ENCODE measurements at regions not wholly inside any gene's neighbourhood (a gene's known extent, or its start where the extent isn't known, plus 50 kb on each side); places are given as distances from the start of the nearest gene placed in this dataset.
"Not testable (repeated sequence)": the region's sequence is repeated elsewhere in the genome, so short reads cannot be mapped to it uniquely, and the experiment has no call there.

DNA sequence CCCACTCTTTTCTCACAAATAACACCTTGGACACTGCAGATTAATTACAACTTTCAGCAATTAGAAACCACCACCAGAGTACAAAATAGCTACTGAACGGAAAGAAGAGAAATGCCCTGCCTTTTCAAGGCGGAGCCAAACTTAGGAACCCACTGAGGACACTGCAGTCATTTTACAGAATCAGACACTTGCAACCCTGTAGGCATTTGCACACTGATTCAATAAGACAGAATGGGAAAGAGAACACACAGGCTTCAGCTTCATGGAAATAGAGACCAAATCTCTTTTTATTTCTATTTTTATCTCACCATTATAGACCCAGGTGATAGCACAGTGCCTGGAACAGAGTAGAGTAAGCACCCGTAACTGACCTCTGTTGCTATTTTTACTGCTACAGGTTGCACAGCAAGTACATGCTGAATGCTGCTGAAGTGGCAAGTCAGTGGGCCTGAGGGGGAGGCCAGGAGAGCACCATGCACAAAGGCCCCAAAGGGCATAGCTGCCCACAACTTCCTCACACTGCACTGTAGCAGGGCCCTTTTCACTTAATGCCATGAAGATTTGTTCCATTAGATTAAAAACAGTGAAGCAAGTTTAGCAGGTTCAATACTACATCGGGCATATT, 50.7 kb upstream of the EDARADD start:
- no peak for ATAC-seq (ENCODE audit: low read depth in 2 of 2)
- no peaks in the 10 kb centered on the region for H3K36me3 Mint-ChIP-seq
- no peaks in the 10 kb centered on the region for H3K36me3 ChIP-seq (ENCODE audit: control insufficient read depth, insufficient read depth, low read length)
- no peak overlapping the region for H3K4me3 Mint-ChIP-seq
- H3K9me3 ChIP-seq (ENCODE audit: control insufficient read depth in 2 of 2, low read length in 2 of 2), result no peaks in the 10 kb centered on the region
- peaks cover 0 to 4% (median 1%) of the 10 kb centered on the region in 4 donors for H3K4me1 Mint-ChIP-seq
- H3K4me3 ChIP-seq (ENCODE audit: low read depth, low read length), result no peak overlapping the region
- no peaks in the 10 kb centered on the region for H3K4me1 ChIP-seq (ENCODE audit: control insufficient read depth, insufficient read depth, low read length, poor library complexity, severe bottlenecking)
- DNase-seq, result no peak
- no peaks in the 10 kb centered on the region for H3K27me3 ChIP-seq (ENCODE audit: control insufficient read depth, insufficient read depth, low read length)
- H3K27me3 Mint-ChIP-seq, result peaks cover 9% of the 10 kb centered on the region
- H3K27ac ChIP-seq (ENCODE audit: insufficient read depth, low read length, poor library complexity, severe bottlenecking), result no peak overlapping the region
- H3K9me3 Mint-ChIP-seq, result no peaks in the 10 kb centered on the region
- peak overlapping the region in 1 of 3 donors; percentile 50 for H3K27ac Mint-ChIP-seq

DNA sequence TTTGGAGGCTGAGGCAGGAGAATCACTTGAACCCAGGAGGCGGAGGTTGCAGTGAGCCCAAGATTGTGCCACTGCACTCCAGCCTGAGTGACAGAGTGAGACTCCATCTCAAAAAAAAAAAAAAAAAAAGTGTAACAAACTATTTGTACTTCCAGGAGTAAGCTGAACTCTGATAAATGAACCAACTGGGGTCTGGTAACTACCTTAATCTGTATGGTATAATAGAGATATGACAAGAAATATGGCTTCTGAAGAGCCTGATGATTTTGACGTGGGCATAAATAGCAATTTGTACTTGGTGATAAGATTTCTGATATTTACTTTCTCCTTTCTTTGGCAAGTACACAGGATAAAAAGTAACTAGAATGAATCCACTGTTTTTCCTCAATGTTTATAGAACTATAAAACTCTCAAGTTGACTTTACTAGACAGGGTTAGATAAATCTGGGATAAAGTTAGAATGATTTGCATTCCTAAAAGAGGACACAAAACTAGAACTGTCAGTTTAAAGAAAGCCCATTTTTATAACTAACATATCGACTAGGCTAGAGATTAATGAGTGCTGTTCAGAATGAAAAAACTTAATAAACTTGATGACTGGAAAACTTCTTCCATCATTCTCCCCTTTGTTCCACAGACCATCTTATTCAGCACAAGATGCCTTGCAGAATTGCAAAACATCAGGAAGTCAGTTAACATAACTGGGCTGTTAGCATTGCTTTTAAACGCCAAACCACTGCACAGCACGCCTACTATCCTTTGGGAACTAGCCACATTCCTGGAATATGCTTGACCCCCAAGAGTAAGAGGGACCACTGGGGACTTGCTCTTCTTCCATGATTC, 51.5 kb upstream of the EDARADD start:
- no peaks in the 10 kb centered on the region for H3K36me3 Mint-ChIP-seq
- H3K4me3 Mint-ChIP-seq, result no peak overlapping the region
- H3K4me3 ChIP-seq (ENCODE audit: low read depth, low read length), result no peak overlapping the region
- DNase-seq (no peak), ATAC-seq (ENCODE audit: low read depth in 2 of 2) (no peak)
- H3K27me3 Mint-ChIP-seq, result peaks cover 11% of the 10 kb centered on the region
- no peaks in the 10 kb centered on the region for H3K9me3 ChIP-seq (ENCODE audit: control insufficient read depth in 2 of 2, low read length in 2 of 2)
- no peaks in the 10 kb centered on the region for H3K36me3 ChIP-seq (ENCODE audit: control insufficient read depth, insufficient read depth, low read length)
- H3K27ac ChIP-seq (ENCODE audit: insufficient read depth, low read length, poor library complexity, severe bottlenecking), result no peak overlapping the region
- peaks cover 0 to 4% (median 1%) of the 10 kb centered on the region in 4 donors for H3K4me1 Mint-ChIP-seq
- H3K27me3 ChIP-seq (ENCODE audit: control insufficient read depth, insufficient read depth, low read length), result peaks cover under 1% of the 10 kb centered on the region
- H3K27ac Mint-ChIP-seq, result no peak overlapping the region
- no peaks in the 10 kb centered on the region for H3K9me3 Mint-ChIP-seq
- no peaks in the 10 kb centered on the region for H3K4me1 ChIP-seq (ENCODE audit: control insufficient read depth, insufficient read depth, low read length, poor library complexity, severe bottlenecking)

DNA sequence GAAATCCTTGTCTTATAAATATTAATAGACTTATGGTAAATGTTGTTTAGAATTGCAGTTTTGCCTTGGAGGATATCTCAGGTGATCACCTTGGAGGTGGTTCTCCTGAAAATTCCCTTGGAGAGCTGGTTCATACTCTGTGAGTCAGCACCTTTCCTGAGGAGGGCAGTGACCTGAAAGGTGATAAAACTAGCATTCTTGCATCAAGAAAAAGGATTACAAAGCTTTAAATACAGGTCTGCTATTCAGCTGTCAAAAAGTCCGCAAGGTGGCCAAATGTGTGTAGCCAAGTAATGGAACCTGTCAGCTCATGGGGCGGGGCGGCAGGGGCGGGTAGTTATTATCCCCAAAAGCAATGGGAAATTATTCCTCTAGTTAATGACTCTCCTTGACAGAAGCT, 52.8 kb upstream of the EDARADD start:
- peaks cover 3% of the 10 kb centered on the region for H3K27me3 ChIP-seq (ENCODE audit: control insufficient read depth, insufficient read depth, low read length)
- Mint-ChIP-seq H3K27me3 (peaks cover 15% of the 10 kb centered on the region), H3K9me3 (peaks cover 0 to 1% (median 0%) of the 10 kb centered on the region in 7 donors), H3K4me1 (peaks cover 0 to 4% (median 1%) of the 10 kb centered on the region in 4 donors), H3K36me3 (no peaks in the 10 kb centered on the region), H3K4me3 (no peak overlapping the region), H3K27ac (no peak overlapping the region)
- no peaks in the 10 kb centered on the region for H3K9me3 ChIP-seq (ENCODE audit: control insufficient read depth in 2 of 2, low read length in 2 of 2)
- H3K4me3 ChIP-seq (ENCODE audit: low read depth, low read length), result no peak overlapping the region
- H3K27ac ChIP-seq (ENCODE audit: insufficient read depth, low read length, poor library complexity, severe bottlenecking), result no peak overlapping the region
- H3K36me3 ChIP-seq (ENCODE audit: control insufficient read depth, insufficient read depth, low read length), result no peaks in the 10 kb centered on the region
- H3K4me1 ChIP-seq (ENCODE audit: control insufficient read depth, insufficient read depth, low read length, poor library complexity, severe bottlenecking), result no peaks in the 10 kb centered on the region
- no peak for DNase-seq
- no peak for ATAC-seq (ENCODE audit: low read depth in 2 of 2)

DNA sequence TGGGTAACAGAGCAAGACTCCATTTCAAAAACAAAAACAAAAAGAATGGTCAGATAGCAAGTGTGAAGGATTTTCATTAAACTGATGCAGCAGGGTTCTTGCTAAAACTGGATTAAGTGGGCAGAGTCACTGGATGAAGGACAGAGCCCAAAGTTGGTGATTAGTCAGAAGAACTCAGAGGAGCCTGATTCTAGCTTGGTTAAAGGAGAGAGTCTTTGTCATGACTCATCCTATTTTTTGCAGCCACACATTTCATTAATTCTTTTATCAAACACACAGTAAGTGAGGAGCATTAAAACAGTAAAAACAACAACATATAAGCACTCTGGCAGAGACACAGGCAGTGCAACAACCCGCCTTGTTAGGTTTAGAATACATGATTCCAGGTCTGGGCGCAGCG, 56.0 kb upstream of the EDARADD start:
- no peaks in the 10 kb centered on the region for H3K9me3 ChIP-seq (ENCODE audit: control insufficient read depth in 2 of 2, low read length in 2 of 2)
- no peaks in the 10 kb centered on the region for H3K4me1 ChIP-seq (ENCODE audit: control insufficient read depth, insufficient read depth, low read length, poor library complexity, severe bottlenecking)
- DNase-seq (no peak), ATAC-seq (ENCODE audit: low read depth in 2 of 2) (no peak)
- no peak overlapping the region for H3K4me3 Mint-ChIP-seq
- peaks cover 0 to 1% (median 0%) of the 10 kb centered on the region in 7 donors for H3K9me3 Mint-ChIP-seq
- H3K27ac ChIP-seq (ENCODE audit: insufficient read depth, low read length, poor library complexity, severe bottlenecking), result no peak overlapping the region
- H3K4me1 Mint-ChIP-seq, result peaks cover 0 to 2% (median 0%) of the 10 kb centered on the region in 4 donors
- no peak overlapping the region for H3K4me3 ChIP-seq (ENCODE audit: low read depth, low read length)
- no peak overlapping the region for H3K27ac Mint-ChIP-seq
- peaks cover 3% of the 10 kb centered on the region for H3K27me3 ChIP-seq (ENCODE audit: control insufficient read depth, insufficient read depth, low read length)
- H3K27me3 Mint-ChIP-seq, result peaks cover 5% of the 10 kb centered on the region
- no peaks in the 10 kb centered on the region for H3K36me3 ChIP-seq (ENCODE audit: control insufficient read depth, insufficient read depth, low read length)
- no peaks in the 10 kb centered on the region for H3K36me3 Mint-ChIP-seq

DNA sequence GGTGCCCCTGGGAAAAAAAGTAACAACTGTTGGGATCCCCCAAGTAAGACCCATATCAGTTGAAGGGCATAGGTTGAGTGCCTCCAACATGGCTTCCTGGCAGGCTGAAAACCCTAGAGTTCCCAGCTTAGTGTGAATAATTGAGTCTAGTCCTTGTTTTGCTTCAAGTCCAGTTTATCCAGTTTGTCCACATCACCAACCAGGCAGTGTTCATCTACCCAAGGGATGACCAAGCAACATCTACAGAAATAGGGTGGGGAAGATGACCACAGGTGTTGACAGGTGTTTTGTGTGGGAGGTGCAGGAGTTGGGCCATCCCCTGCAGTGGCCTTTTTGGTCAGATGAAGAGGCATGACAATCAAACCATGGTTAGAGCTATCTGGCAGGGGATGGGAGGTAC, 54.3 kb upstream of the ERO1B start:
- H3K27me3 ChIP-seq (ENCODE audit: control insufficient read depth, insufficient read depth, low read length), result peaks cover 3% of the 10 kb centered on the region
- Mint-ChIP-seq H3K36me3 (no peaks in the 10 kb centered on the region), H3K27me3 (peaks cover 14% of the 10 kb centered on the region), H3K9me3 (peaks cover 0 to 1% (median 0%) of the 10 kb centered on the region in 7 donors), H3K27ac (no peak overlapping the region), H3K4me3 (no peak overlapping the region), H3K4me1 (no peaks in the 10 kb centered on the region)
- ATAC-seq (ENCODE audit: low read depth in 2 of 2) (no peak), DNase-seq (no peak)
- H3K27ac ChIP-seq (ENCODE audit: insufficient read depth, low read length, poor library complexity, severe bottlenecking), result no peak overlapping the region
- H3K4me1 ChIP-seq (ENCODE audit: control insufficient read depth, insufficient read depth, low read length, poor library complexity, severe bottlenecking), result no peaks in the 10 kb centered on the region
- H3K9me3 ChIP-seq (ENCODE audit: control insufficient read depth in 2 of 2, low read length in 2 of 2), result no peaks in the 10 kb centered on the region
- no peaks in the 10 kb centered on the region for H3K36me3 ChIP-seq (ENCODE audit: control insufficient read depth, insufficient read depth, low read length)
- no peak overlapping the region for H3K4me3 ChIP-seq (ENCODE audit: low read depth, low read length)

DNA sequence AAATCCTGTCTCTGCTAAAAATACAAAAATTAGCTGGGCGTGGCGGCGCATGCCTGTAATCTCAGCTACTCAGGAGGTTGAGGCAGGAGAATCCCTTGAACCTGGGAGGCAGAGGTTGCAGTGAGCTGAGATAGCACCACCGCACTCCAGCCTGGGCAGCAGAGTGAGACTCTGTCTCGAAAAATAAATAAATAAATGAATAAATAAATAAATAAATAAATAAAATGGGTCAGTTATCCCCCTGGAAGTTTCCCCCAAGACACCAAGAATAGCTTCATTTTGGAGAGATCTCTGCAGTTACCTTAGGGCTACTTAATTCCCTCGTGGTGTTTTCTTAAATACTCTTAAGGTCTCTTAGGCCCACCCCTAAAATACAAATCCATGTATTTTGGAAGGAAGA, 53.9 kb upstream of the ERO1B start:
- H3K27me3 Mint-ChIP-seq, result peaks cover 14% of the 10 kb centered on the region
- not testable (repeated sequence) for DNase-seq; H3K9me3 Mint-ChIP-seq; H3K36me3 ChIP-seq (ENCODE audit: control insufficient read depth, insufficient read depth, low read length); ATAC-seq (ENCODE audit: low read depth in 2 of 2); H3K4me3 ChIP-seq (ENCODE audit: low read depth, low read length); H3K9me3 ChIP-seq (ENCODE audit: control insufficient read depth in 2 of 2, low read length in 2 of 2); H3K4me1 ChIP-seq (ENCODE audit: control insufficient read depth, insufficient read depth, low read length, poor library complexity, severe bottlenecking); H3K27ac Mint-ChIP-seq; H3K4me3 Mint-ChIP-seq; H3K27me3 ChIP-seq (ENCODE audit: control insufficient read depth, insufficient read depth, low read length); H3K4me1 Mint-ChIP-seq; H3K27ac ChIP-seq (ENCODE audit: insufficient read depth, low read length, poor library complexity, severe bottlenecking); H3K36me3 Mint-ChIP-seq

DNA sequence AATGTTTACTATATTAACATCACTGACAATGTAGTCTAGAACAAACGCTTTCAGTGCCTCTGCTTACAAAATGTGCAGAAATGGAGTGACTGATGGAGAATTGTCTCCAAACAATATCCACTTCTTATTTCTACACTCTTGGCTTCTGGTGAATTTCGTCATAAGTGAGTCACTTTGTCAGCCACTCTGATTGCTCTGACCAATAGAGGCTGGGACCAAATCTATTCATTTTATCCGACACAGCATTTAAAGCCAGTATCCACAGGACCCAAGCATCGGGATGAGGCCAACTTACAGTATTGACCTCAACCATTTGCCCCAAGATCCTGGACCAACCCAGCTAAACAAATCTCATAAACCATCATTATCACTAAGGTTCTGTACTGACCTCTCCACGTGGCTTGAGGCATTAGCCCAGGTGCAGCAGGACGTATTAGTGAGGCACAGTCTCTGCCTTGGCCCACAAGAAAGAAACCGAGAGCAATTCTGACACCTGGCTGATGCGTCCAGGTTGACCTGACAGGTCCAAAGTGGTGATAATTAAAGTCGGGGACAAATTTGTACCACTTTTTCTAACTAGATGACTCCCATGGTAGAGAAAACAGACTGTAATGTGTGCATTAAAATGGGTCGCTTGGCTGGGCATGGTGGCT, 53.3 kb upstream of the ERO1B start:
- Mint-ChIP-seq H3K9me3 (peaks cover 0 to 1% (median 0%) of the 10 kb centered on the region in 7 donors), H3K4me1 (no peaks in the 10 kb centered on the region), H3K27me3 (peaks cover 14% of the 10 kb centered on the region), H3K36me3 (no peaks in the 10 kb centered on the region), H3K27ac (no peak overlapping the region), H3K4me3 (no peak overlapping the region)
- Histone ChIP-seq H3K4me3 (ENCODE audit: low read depth, low read length) (no peak overlapping the region), H3K9me3 (ENCODE audit: control insufficient read depth in 2 of 2, low read length in 2 of 2) (no peaks in the 10 kb centered on the region), H3K27me3 (ENCODE audit: control insufficient read depth, insufficient read depth, low read length) (peaks cover 3% of the 10 kb centered on the region), H3K27ac (ENCODE audit: insufficient read depth, low read length, poor library complexity, severe bottlenecking) (no peak overlapping the region), H3K36me3 (ENCODE audit: control insufficient read depth, insufficient read depth, low read length) (no peaks in the 10 kb centered on the region), H3K4me1 (ENCODE audit: control insufficient read depth, insufficient read depth, low read length, poor library complexity, severe bottlenecking) (no peaks in the 10 kb centered on the region)
- DNase-seq (no peak), ATAC-seq (ENCODE audit: low read depth in 2 of 2) (no peak)

All from CD4-positive, CD25-positive, alpha-beta regulatory T cell (primary cell).